ENCODE measurements at regions not wholly inside any gene's neighbourhood (a gene's known extent, or its start where the extent isn't known, plus 50 kb on each side); places are given as distances from the start of the nearest gene placed in this dataset.

- TF ChIP-seq CTCF (IDR thresholded peaks at IDR 0.05; ENCODE audit: borderline replicate concordance, extremely low read depth, low read length, poor library complexity, severe bottlenecking), result no peak
- no peak for TF ChIP-seq EZH2 (IDR thresholded peaks at IDR 0.05; ENCODE audit: borderline replicate concordance, low read depth, low read length, severe bottlenecking)
- H4K20me1 ChIP-seq (ENCODE audit: insufficient read depth, low read length), result no peaks in the 10 kb centered on the region
- H3K79me2 ChIP-seq (ENCODE audit: insufficient read depth, low read length), result no peaks in the 10 kb centered on the region
- no peak for ATAC-seq (ENCODE audit: insufficient read depth, low read depth)
- no peak overlapping the region for H3K4me3 ChIP-seq (ENCODE audit: low read depth in 1 of 2, low read length in 2 of 2)
- H3K9me3 ChIP-seq (ENCODE audit: insufficient read depth, low read length, severe bottlenecking), result no peaks in the 10 kb centered on the region
- H3K9ac ChIP-seq (ENCODE audit: low read depth, low read length), result no peak overlapping the region
- no peak for DNase-seq
- no peaks in the 10 kb centered on the region for H3K4me1 ChIP-seq (ENCODE audit: insufficient read depth, low read length)
- H3K27ac ChIP-seq (ENCODE audit: low read length), result no peak overlapping the region
- H3K36me3 ChIP-seq (ENCODE audit: insufficient read depth, low read length), result no peaks in the 10 kb centered on the region
- H2AFZ ChIP-seq (ENCODE audit: low read depth, low read length), result no peak overlapping the region
- H3K4me2 ChIP-seq (ENCODE audit: insufficient read depth, low read length), result no peak overlapping the region
- H3K27me3 ChIP-seq (ENCODE audit: insufficient read depth, low read length, poor library complexity), result peaks cover 14% of the 10 kb centered on the region
These were observed 102.3 kb downstream of the LIPG start for GRCh38 chr18:49663899-49664890.

GRCh38 chr18:49662506-49662905, 100.6 kb downstream of the LIPG start:
- ATAC-seq (ENCODE audit: insufficient read depth, low read depth) (no peak), DNase-seq (no peak)
- H3K27ac ChIP-seq (ENCODE audit: low read length), result no peak overlapping the region
- H3K9me3 ChIP-seq (ENCODE audit: insufficient read depth, low read length, severe bottlenecking), result no peaks in the 10 kb centered on the region
- H2AFZ ChIP-seq (ENCODE audit: low read depth, low read length), result no peak overlapping the region
- H3K36me3 ChIP-seq (ENCODE audit: insufficient read depth, low read length), result no peaks in the 10 kb centered on the region
- no peaks in the 10 kb centered on the region for H4K20me1 ChIP-seq (ENCODE audit: insufficient read depth, low read length)
- TF ChIP-seq EZH2 (IDR thresholded peaks at IDR 0.05; ENCODE audit: borderline replicate concordance, low read depth, low read length, severe bottlenecking) (no peak), CTCF (IDR thresholded peaks at IDR 0.05; ENCODE audit: borderline replicate concordance, extremely low read depth, low read length, poor library complexity, severe bottlenecking) (no peak)
- H3K79me2 ChIP-seq (ENCODE audit: insufficient read depth, low read length), result no peaks in the 10 kb centered on the region
- no peak overlapping the region for H3K4me2 ChIP-seq (ENCODE audit: insufficient read depth, low read length)
- no peak overlapping the region for H3K4me3 ChIP-seq (ENCODE audit: low read depth in 1 of 2, low read length in 2 of 2)
- H3K9ac ChIP-seq (ENCODE audit: low read depth, low read length), result no peak overlapping the region
- peaks cover 14% of the 10 kb centered on the region for H3K27me3 ChIP-seq (ENCODE audit: insufficient read depth, low read length, poor library complexity)
- H3K4me1 ChIP-seq (ENCODE audit: insufficient read depth, low read length), result no peaks in the 10 kb centered on the region

- Histone ChIP-seq H3K9me3 (ENCODE audit: insufficient read depth, low read length, severe bottlenecking) (no peaks in the 10 kb centered on the region), H3K27me3 (ENCODE audit: insufficient read depth, low read length, poor library complexity) (peaks cover 21% of the 10 kb centered on the region), H3K27ac (ENCODE audit: low read length) (no peak overlapping the region), H3K4me1 (ENCODE audit: insufficient read depth, low read length) (no peaks in the 10 kb centered on the region), H3K36me3 (ENCODE audit: insufficient read depth, low read length) (no peaks in the 10 kb centered on the region), H3K4me3 (ENCODE audit: low read depth in 1 of 2, low read length in 2 of 2) (no peak overlapping the region), H4K20me1 (ENCODE audit: insufficient read depth, low read length) (no peaks in the 10 kb centered on the region), H3K9ac (ENCODE audit: low read depth, low read length) (no peak overlapping the region), H2AFZ (ENCODE audit: low read depth, low read length) (no peak overlapping the region), H3K4me2 (ENCODE audit: insufficient read depth, low read length) (no peak overlapping the region), H3K79me2 (ENCODE audit: insufficient read depth, low read length) (no peaks in the 10 kb centered on the region)
- DNase-seq, result no peak
- no peak for ATAC-seq (ENCODE audit: insufficient read depth, low read depth)
- TF ChIP-seq EZH2 (IDR thresholded peaks at IDR 0.05; ENCODE audit: borderline replicate concordance, low read depth, low read length, severe bottlenecking) (no peak), CTCF (IDR thresholded peaks at IDR 0.05; ENCODE audit: borderline replicate concordance, extremely low read depth, low read length, poor library complexity, severe bottlenecking) (no peak)
These were observed 97.1 kb downstream of the LIPG start for GRCh38 chr18:49658823-49659404.
